H1 (cell line): ENCODE measurements at regions not wholly inside any gene's neighbourhood (a gene's known extent, or its start where the extent isn't known, plus 50 kb on each side); places are given as distances from the start of the nearest gene placed in this dataset.

ENCODE experiments used
- CTCF ChIA-PET: fragments of 300-600 bp; sonication (Branson Sonifier 250); formaldehyde crosslinking; loops from one replicate; lab custom pipeline; 2021; ENCODE audit not compliant: partially characterized antibody; lab: Charles Lee
- POLR2A ChIA-PET: fragments of 300-600 bp; sonication (Branson Sonifier 250); formaldehyde crosslinking; loops from one replicate; lab custom pipeline; 2021; ENCODE audit warnings: inconsistent platforms; ENCODE audit not compliant: partially characterized antibody; lab: Charles Lee
- DNase-seq, 2 experiments: peaks; one replicate each; pipeline versions ENCODE4 v3.0.0 to v3.0.0-alpha.2; 2010 to 2022; ENCODE audit warnings: low spot score in 2 of 2, low read depth in 1 of 2, mixed read lengths in 1 of 2
- FAIRE-seq: peaks from 2 replicates; lab custom pipeline; 2011; peaks lifted over from hg19 to GRCh38; lab: Jason Lieb, UNC
- H2AFZ ChIP-seq: 2 replicates; pipeline ENCODE4 v1.8.1; 2012; ENCODE audit warnings: low read length, inconsistent platforms
- H2AK5ac ChIP-seq: 2 replicates; pipeline ENCODE4 v1.6.1; 2013; ENCODE audit warnings: low read depth, low read length
- H2BK120ac ChIP-seq: replicated peaks from 2 replicates; pipeline ENCODE3; 2013; ENCODE audit warnings: low read depth, low read length, inconsistent platforms
- H2BK12ac ChIP-seq: 2 replicates; pipeline ENCODE4 v1.6.1; 2013; ENCODE audit warnings: low read depth, low read length
- H2BK15ac ChIP-seq: 2 replicates; pipeline ENCODE4 v1.6.1; 2013; ENCODE audit warnings: low read length
- H2BK20ac ChIP-seq: 2 replicates; pipeline ENCODE4 v1.6.1; 2013; ENCODE audit warnings: low read length
- H2BK5ac ChIP-seq: 2 replicates; pipeline ENCODE4 v1.6.1; 2013; ENCODE audit warnings: low read depth, low read length
- H3K14ac ChIP-seq: 2 replicates; pipeline ENCODE4 v1.6.1; 2013; ENCODE audit warnings: inconsistent platforms; ENCODE audit not compliant: insufficient read length
- H3K18ac ChIP-seq: 2 replicates; pipeline ENCODE4 v1.6.1; 2013; ENCODE audit warnings: low read length; ENCODE audit errors: extremely low read depth
- H3K23ac ChIP-seq: 2 replicates; pipeline ENCODE4 v1.6.1; 2013; ENCODE audit warnings: inconsistent platforms; ENCODE audit not compliant: insufficient read length
- H3K23me2 ChIP-seq: 2 replicates; pipeline ENCODE4 v1.6.1; 2013; ENCODE audit warnings: low read depth, low read length
- H3K27ac ChIP-seq: 2 replicates; pipeline ENCODE4 v1.6.1; 2011; ENCODE audit warnings: low read depth, low read length, inconsistent platforms
- H3K27me3 ChIP-seq, 4 experiments: replicated peaks in 1 of 4; 1 replicate in 1 of 4; 2 replicates in 3 of 4; pipeline versions ENCODE4 v1.6.1 to v1.8.1; 2011 to 2013; ENCODE audit warnings: low read length in 3 of 4, mild to moderate bottlenecking in 3 of 4, inconsistent platforms in 2 of 4, mixed read lengths in 2 of 4, moderate library complexity in 1 of 4; ENCODE audit not compliant: control insufficient read depth in 3 of 4, insufficient read depth in 3 of 4; ENCODE audit errors: extremely low read depth in 1 of 4
- H3K36me3 ChIP-seq, 4 experiments: 2 replicates each; pipeline versions ENCODE4 v1.6.1 to v1.8.1; 2011 to 2013; ENCODE audit warnings: mild to moderate bottlenecking in 4 of 4, low read length in 3 of 4, moderate library complexity in 2 of 4, control low read depth in 1 of 4, inconsistent platforms in 1 of 4; ENCODE audit not compliant: insufficient read depth in 4 of 4, control insufficient read depth in 2 of 4
- H3K4ac ChIP-seq: replicated peaks from 2 replicates; pipeline ENCODE3; 2013; ENCODE audit warnings: low read length, low read depth, mixed read lengths, inconsistent platforms; ENCODE audit not compliant: insufficient read length
- H3K4me1 ChIP-seq, 4 experiments: replicated peaks in 1 of 4; 1 replicate in 1 of 4; 2 replicates in 3 of 4; pipeline versions ENCODE4 v1.6.1 to v1.8.1; 2011 to 2013; ENCODE audit warnings: low read length in 3 of 4, inconsistent platforms in 2 of 4, mixed read lengths in 1 of 4; ENCODE audit not compliant: insufficient read depth in 4 of 4, control insufficient read depth in 3 of 4
- H3K4me2 ChIP-seq, 2 experiments: 2 replicates each; pipeline versions ENCODE4 v1.6.1 to v1.8.1; 2011 to 2013; ENCODE audit warnings: low read depth in 2 of 2, low read length in 2 of 2, control low read depth in 1 of 2, inconsistent platforms in 1 of 2, mild to moderate bottlenecking in 1 of 2; ENCODE audit not compliant: insufficient read depth in 1 of 2
- H3K4me3 ChIP-seq, 4 experiments: fragments of 200-600, 300-600 bp in 1 of 4; sonication (generic), shearing (Covaris generic), sonication (Bioruptor Twin) in 1 of 4; 2 replicates each; pipeline versions ENCODE4 v1.5.1 to v1.8.1; 2011 to 2016; ENCODE audit warnings: low read length in 4 of 4, low read depth in 3 of 4, control low read depth in 2 of 4, inconsistent platforms in 2 of 4, mild to moderate bottlenecking in 2 of 4, mixed read lengths in 1 of 4, moderate library complexity in 1 of 4; ENCODE audit not compliant: insufficient read depth in 2 of 4; ENCODE audit errors: extremely low read depth in 1 of 4
- H3K56ac ChIP-seq: replicated peaks from 2 replicates; pipeline ENCODE3; 2013; ENCODE audit warnings: low read depth, mild to moderate bottlenecking, mixed read lengths, low read length, inconsistent platforms; ENCODE audit not compliant: insufficient read length
- H3K79me1 ChIP-seq: 2 replicates; pipeline ENCODE4 v1.6.1; 2013; ENCODE audit warnings: low read depth, low read length, control low read depth
- H3K79me2 ChIP-seq, 2 experiments: 2 replicates each; pipeline versions ENCODE4 v1.6.1 to v1.8.1; 2012 to 2013; ENCODE audit warnings: low read length in 2 of 2, mild to moderate bottlenecking in 2 of 2, inconsistent platforms in 1 of 2; ENCODE audit not compliant: insufficient read depth in 2 of 2, control insufficient read depth in 1 of 2
- H3K9ac ChIP-seq, 4 experiments: replicated peaks in 1 of 4; 1 replicate in 1 of 4; 2 replicates in 3 of 4; pipeline versions ENCODE4 v1.6.1 to v1.8.1; 2011 to 2013; ENCODE audit warnings: low read depth in 3 of 4, low read length in 3 of 4, control low read depth in 2 of 4, mild to moderate bottlenecking in 2 of 4, moderate library complexity in 2 of 4, inconsistent platforms in 1 of 4; ENCODE audit errors: extremely low read depth in 1 of 4
- H3K9me3 ChIP-seq, 2 experiments: 2 replicates each; pipeline versions ENCODE4 v1.6.1 to v1.8.1; 2012 to 2013; ENCODE audit warnings: mild to moderate bottlenecking in 2 of 2, moderate library complexity in 2 of 2, control low read depth in 1 of 2, inconsistent platforms in 1 of 2, low read depth in 1 of 2, low read length in 1 of 2, mixed read lengths in 1 of 2; ENCODE audit not compliant: insufficient read depth in 2 of 2
- H4K20me1 ChIP-seq, 2 experiments: replicated peaks in 1 of 2; 2 replicates each; pipeline versions ENCODE3 to v1.8.1; 2011 to 2013; ENCODE audit warnings: inconsistent platforms in 2 of 2, low read length in 2 of 2, mild to moderate bottlenecking in 1 of 2; ENCODE audit not compliant: insufficient read depth in 2 of 2, control insufficient read depth in 1 of 2
- H4K5ac ChIP-seq: 2 replicates; pipeline ENCODE4 v1.6.1; 2013; ENCODE audit warnings: low read length, low read depth, mixed read lengths, inconsistent platforms; ENCODE audit not compliant: insufficient read length
- H4K8ac ChIP-seq: 2 replicates; pipeline ENCODE4 v1.8.0; 2013; ENCODE audit warnings: mild to moderate bottlenecking, moderate library complexity, low read length, inconsistent platforms; ENCODE audit not compliant: insufficient read depth; ENCODE audit errors: extremely low read depth
- H4K91ac ChIP-seq: replicated peaks from 2 replicates; pipeline ENCODE3; 2013; ENCODE audit warnings: low read length, mixed read lengths, inconsistent platforms; ENCODE audit not compliant: insufficient read length
- ASH2L ChIP-seq: fragments of 200-600, 300-600 bp; sonication (generic); IDR thresholded peaks from one replicate; pipeline ENCODE4 v1.7.1; 2017; ENCODE audit warnings: low read length
- CHD1 ChIP-seq: IDR thresholded peaks from 2 replicates; pipeline ENCODE4 v1.6.1; 2012; ENCODE audit warnings: low read depth, low read length, improper control_type of control experiment
- CTBP2 ChIP-seq: IDR thresholded peaks from 2 replicates; pipeline ENCODE4 v1.7.0; 2011; ENCODE audit warnings: borderline replicate concordance, mild to moderate bottlenecking, moderate library complexity, mixed read lengths, low read length; ENCODE audit not compliant: insufficient read depth, insufficient read length
- EZH2 ChIP-seq: fragments of 200-600 bp; sonication (generic); IDR thresholded peaks from 2 replicates; pipeline ENCODE4 v1.7.1; 2012; ENCODE audit warnings: low read depth, mild to moderate bottlenecking, moderate library complexity, low read length, inconsistent platforms; ENCODE audit not compliant: severe bottlenecking
- MAX ChIP-seq: IDR thresholded peaks from 2 replicates; pipeline ENCODE4 v1.6.1; 2012; ENCODE audit warnings: inconsistent platforms
- POU5F1 ChIP-seq: IDR thresholded peaks from 2 replicates; pipeline ENCODE4 v1.6.1; 2011; ENCODE audit warnings: low read depth, mild to moderate bottlenecking, low read length, moderate library complexity
- SAP30 ChIP-seq: fragments of 300-600 bp; sonication (generic); IDR thresholded peaks from 2 replicates; pipeline ENCODE4 v1.7.1; 2012; ENCODE audit warnings: low read length, moderate library complexity, mild to moderate bottlenecking, inconsistent platforms; ENCODE audit not compliant: insufficient read depth, insufficient replicate concordance
- SRF ChIP-seq: IDR thresholded peaks from 2 replicates; pipeline ENCODE4 v1.6.1; 2011; ENCODE audit warnings: mild to moderate bottlenecking, low read depth, low read length, moderate library complexity
- TAF7 ChIP-seq: optimal IDR thresholded peaks from 2 replicates; pipeline ENCODE3; 2011; ENCODE audit warnings: low read depth, mild to moderate bottlenecking, inconsistent platforms, low read length, moderate library complexity, borderline replicate concordance
- WGBS, 2 experiments: shearing (Covaris generic) in 1 of 2; methylation state at CpG; one replicate each; pipeline versions ENCODE4 v1.1.6 to v1.1.7; 2013 to 2015; ENCODE audit warnings: low lambda C conversion rate in 2 of 2, mixed read lengths in 2 of 2, inconsistent platforms in 1 of 2, low coverage in 1 of 2, missing lambda C conversion rate in 1 of 2; ENCODE audit not compliant: insufficient replicate concordance in 2 of 2, insufficient coverage in 1 of 2, insufficient read length in 1 of 2; ENCODE audit errors: extremely low coverage in 1 of 2, missing lambda C conversion rate in 1 of 2; 5-methylcytosine and 5-hydroxymethylcytosine counted together

GRCh38 chr10:56856569-56856968, 495.5 kb upstream of the ZWINT start:
- no peak overlapping the region for H4K91ac ChIP-seq
- H4K8ac ChIP-seq = no peak overlapping the region
- CTCF ChIA-PET = interaction anchor here (1.0 to 1.5 kb wide), 2 partner anchors 10 to 33 kb away, joined by 4 to 5 read pairs; no protein-coding TSS in a partner anchor
- H2BK5ac ChIP-seq = no peak overlapping the region
- no peak overlapping the region for H3K27ac ChIP-seq
- H3K56ac ChIP-seq = no peak overlapping the region
- no peak overlapping the region for H3K4ac ChIP-seq
- no peak overlapping the region for H2AK5ac ChIP-seq
- no peaks in the 10 kb centered on the region for H4K20me1 ChIP-seq
- no peak overlapping the region for H3K18ac ChIP-seq
- DNase-seq (no peak), FAIRE-seq (no peak)
- no peaks in the 10 kb centered on the region for H3K79me2 ChIP-seq
- no peak for TF ChIP-seq CTBP2
- TF ChIP-seq TAF7 = no peak
- no peak for TF ChIP-seq SAP30
- TF ChIP-seq SRF = no peak
- TF ChIP-seq ASH2L = no peak
- TF ChIP-seq EZH2 = no peak
- TF ChIP-seq CHD1 = no peak
- TF ChIP-seq POU5F1 = no peak
- TF ChIP-seq MAX = no peak
- no peaks in the 10 kb centered on the region for H3K4me1 ChIP-seq
- no peaks in the 10 kb centered on the region for H3K27me3 ChIP-seq
- no peak overlapping the region for H3K9ac ChIP-seq
- no peak overlapping the region for H2AFZ ChIP-seq
- H3K23ac ChIP-seq = no peak overlapping the region
- no peak overlapping the region for H2BK15ac ChIP-seq
- POLR2A ChIA-PET = no interaction called here
- H3K4me3 ChIP-seq = no peak overlapping the region
- no peak overlapping the region for H3K4me2 ChIP-seq
- no peak overlapping the region for H2BK120ac ChIP-seq
- no peak overlapping the region for H3K14ac ChIP-seq
- no peaks in the 10 kb centered on the region for H3K36me3 ChIP-seq
- no peak overlapping the region for H2BK20ac ChIP-seq
- H3K79me1 ChIP-seq = no peaks in the 10 kb centered on the region
- 80% methylated on average over 2 of the region's 2 CpGs; no CpG with 5 or more reads in 1 of the 2 experiments for WGBS, 2 experiments
- H2BK12ac ChIP-seq = no peak overlapping the region
- no peak overlapping the region for H4K5ac ChIP-seq
- H3K23me2 ChIP-seq = no peaks in the 10 kb centered on the region
- no peaks in the 10 kb centered on the region for H3K9me3 ChIP-seq
